SK-N-SH (cell line): ENCODE measurements at regions not wholly inside any gene's neighbourhood (a gene's known extent, or its start where the extent isn't known, plus 50 kb on each side); places are given as distances from the start of the nearest gene placed in this dataset.

ENCODE experiments used
- CTCF ChIA-PET: fragments of 300-600, 350-600 bp; formaldehyde crosslinking; extraction: SDS; loops from one replicate; lab custom pipeline; 2021; lab: Yijun Ruan, JAX
- POLR2A ChIA-PET: fragments of 350-600 bp; sonication (Branson Sonifier 250); formaldehyde crosslinking; extraction: SDS; loops from one replicate; lab custom pipeline; 2020; ENCODE audit warnings: antibody characterized with exemption, inconsistent platforms; lab: Yijun Ruan, JAX
- DNase-seq: peaks from one replicate; pipeline ENCODE4 v3.0.0; 2012
- H2AFZ ChIP-seq: fragments of 200-600 bp; sonication (generic); 2 replicates; pipeline ENCODE4 v1.8.1; 2016; ENCODE audit warnings: antibody characterized with exemption, mild to moderate bottlenecking, low read depth
- H3F3A ChIP-seq: fragments of 200-600 bp; sonication (generic); replicated peaks from 2 replicates; pipeline ENCODE3; 2016; ENCODE audit warnings: antibody characterized with exemption, mild to moderate bottlenecking; ENCODE audit not compliant: insufficient read depth
- H3K27ac ChIP-seq, 2 experiments: fragments of 200-500 bp in 1 of 2; fragments of 200-600 bp in 1 of 2; sonication (Bioruptor generic) in 1 of 2; sonication (generic), shearing (Covaris generic) in 1 of 2; 2 replicates each; pipeline versions ENCODE4 v1.5.1 to v1.6.1; 2014 to 2016; ENCODE audit warnings: low read depth in 2 of 2, inconsistent platforms in 1 of 2, low read length in 1 of 2, mild to moderate bottlenecking in 1 of 2, mixed read lengths in 1 of 2
- H3K27me3 ChIP-seq: fragments of 200-600 bp; sonication (generic), shearing (Covaris generic); 2 replicates; pipeline ENCODE4 v1.6.1; 2016; ENCODE audit warnings: mixed run types; ENCODE audit not compliant: insufficient read depth
- H3K36me3 ChIP-seq, 2 experiments: fragments of 200-500 bp in 1 of 2; fragments of 200-600 bp in 1 of 2; sonication (Bioruptor generic) in 1 of 2; sonication (generic) in 1 of 2; replicated peaks in 1 of 2; 2 replicates each; pipeline versions ENCODE3 to v1.5.1; 2014 to 2016; ENCODE audit warnings: low read length in 1 of 2, mild to moderate bottlenecking in 1 of 2; ENCODE audit not compliant: insufficient read depth in 2 of 2, control insufficient read depth in 1 of 2
- H3K4me1 ChIP-seq, 2 experiments: fragments of 200-500 bp in 1 of 2; fragments of 200-600 bp in 1 of 2; sonication (Bioruptor generic) in 1 of 2; sonication (generic), shearing (Covaris generic) in 1 of 2; 2 replicates each; pipeline versions ENCODE4 v1.5.1 to v1.6.1; 2014 to 2016; ENCODE audit warnings: low read depth in 1 of 2, low read length in 1 of 2, mixed run types in 1 of 2; ENCODE audit not compliant: insufficient read depth in 2 of 2, control insufficient read depth in 1 of 2
- H3K4me2 ChIP-seq: fragments of 200-600 bp; sonication (generic), shearing (Covaris generic); 2 replicates; pipeline ENCODE4 v1.6.1; 2017; ENCODE audit warnings: mixed run types
- H3K4me3 ChIP-seq, 2 experiments: fragments of 200-500 bp in 1 of 2; fragments of 200-600 bp in 1 of 2; sonication (Bioruptor generic) in 1 of 2; sonication (generic), shearing (Covaris generic) in 1 of 2; 2 replicates each; pipeline versions ENCODE4 v1.5.1 to v1.8.1; 2014 to 2016; ENCODE audit warnings: low read depth in 2 of 2, inconsistent platforms in 1 of 2, low read length in 1 of 2, mild to moderate bottlenecking in 1 of 2, mixed read lengths in 1 of 2, moderate library complexity in 1 of 2
- H3K79me2 ChIP-seq: fragments of 200-600 bp; sonication (generic); 2 replicates; pipeline ENCODE4 v1.8.1; 2017; ENCODE audit warnings: mild to moderate bottlenecking; ENCODE audit not compliant: insufficient read depth
- H3K9ac ChIP-seq: fragments of 200-600 bp; sonication (generic); 2 replicates; pipeline ENCODE4 v1.6.1; 2017; ENCODE audit warnings: mixed run types
- H3K9me2 ChIP-seq: fragments of 200-600 bp; sonication (generic); 2 replicates; pipeline ENCODE4 v1.6.1; 2017; ENCODE audit warnings: mixed run types
- H3K9me3 ChIP-seq: fragments of 200-600 bp; sonication (generic); 2 replicates; pipeline ENCODE4 v1.6.1; 2017; ENCODE audit warnings: mixed run types, mild to moderate bottlenecking, moderate library complexity
- H4K20me1 ChIP-seq: fragments of 200-600 bp; sonication (generic); 2 replicates; pipeline ENCODE4 v1.6.1; 2017; ENCODE audit warnings: mild to moderate bottlenecking, mixed run types; ENCODE audit not compliant: insufficient read depth
- CHD2 ChIP-seq: fragments of 150-350 bp; IDR thresholded peaks from 2 replicates; pipeline ENCODE4 v1.6.1; 2018; ENCODE audit warnings: low read length; ENCODE audit not compliant: partially characterized antibody
- FOXJ3 ChIP-seq: sonication (generic); formaldehyde crosslinking; IDR thresholded peaks from 2 replicates; pipeline ENCODE4 v1.5.1; 2020; ENCODE audit warnings: mild to moderate bottlenecking, missing genetic modification reagents
- FOXM1 ChIP-seq: IDR thresholded peaks from 2 replicates; pipeline ENCODE4 v1.4.0; 2012; ENCODE audit warnings: low read depth, mild to moderate bottlenecking
- GABPA ChIP-seq: IDR thresholded peaks from 2 replicates; pipeline ENCODE4 v1.4.0; 2012; ENCODE audit warnings: low read depth, mild to moderate bottlenecking
- GATA2 ChIP-seq: sonication (generic); formaldehyde crosslinking; IDR thresholded peaks from 2 replicates; pipeline ENCODE4 v1.5.0; 2020; ENCODE audit warnings: mild to moderate bottlenecking, missing genetic modification reagents
- IRF3 ChIP-seq: fragments of 150-350 bp; IDR thresholded peaks from 2 replicates; pipeline ENCODE4 v1.6.1; 2016; ENCODE audit warnings: mild to moderate bottlenecking, low read depth, low read length
- MEF2A ChIP-seq: IDR thresholded peaks from 2 replicates; pipeline ENCODE4 v1.4.0; 2012; ENCODE audit warnings: low read depth, borderline replicate concordance
- REST ChIP-seq: IDR thresholded peaks from 2 replicates; pipeline ENCODE4 v1.6.1; 2012; ENCODE audit warnings: mild to moderate bottlenecking, low read depth, low read length, moderate library complexity
- RXRA ChIP-seq: IDR thresholded peaks from 2 replicates; pipeline ENCODE4 v1.4.0; 2012; ENCODE audit warnings: low read depth, mild to moderate bottlenecking, borderline replicate concordance
- SMC3 ChIP-seq: IDR thresholded peaks from 2 replicates; pipeline ENCODE4 v1.6.1; 2012; ENCODE audit warnings: low read depth, low read length, improper control_type of control experiment
- WGBS: methylation state at CpG from one replicate; pipeline ENCODE4 v1.1.6; 2017; ENCODE audit warnings: low lambda C conversion rate; 5-methylcytosine and 5-hydroxymethylcytosine counted together
- TF ChIP-seq, protein P1 (sequence below): IDR thresholded peaks from 2 replicates; pipeline ENCODE4; 2012
- TF ChIP-seq, protein P2 (sequence below): IDR thresholded peaks from 2 replicates; pipeline ENCODE4 v1.4.0; 2012; ENCODE audit warnings: low read depth, borderline replicate concordance

- Histone ChIP-seq H3F3A (peaks cover 7% of the 10 kb centered on the region), H4K20me1 (no peaks in the 10 kb centered on the region), H3K9ac (no peak overlapping the region), H3K36me3 (no peaks in the 10 kb centered on the region), H3K4me1 (peaks cover 5 to 10% of the 10 kb centered on the region in 2 experiments; a peak in 3 of 4 replicates), H3K27me3 (no peaks in the 10 kb centered on the region), H3K4me3 (no peak overlapping the region), H3K9me3 (no peaks in the 10 kb centered on the region), H3K4me2 (peak overlapping the region; percentile 91), H2AFZ (no peak overlapping the region), H3K79me2 (no peaks in the 10 kb centered on the region), H3K9me2 (no peaks in the 10 kb centered on the region), H3K27ac (no peak overlapping the region)
- TF ChIP-seq, protein P1, sequence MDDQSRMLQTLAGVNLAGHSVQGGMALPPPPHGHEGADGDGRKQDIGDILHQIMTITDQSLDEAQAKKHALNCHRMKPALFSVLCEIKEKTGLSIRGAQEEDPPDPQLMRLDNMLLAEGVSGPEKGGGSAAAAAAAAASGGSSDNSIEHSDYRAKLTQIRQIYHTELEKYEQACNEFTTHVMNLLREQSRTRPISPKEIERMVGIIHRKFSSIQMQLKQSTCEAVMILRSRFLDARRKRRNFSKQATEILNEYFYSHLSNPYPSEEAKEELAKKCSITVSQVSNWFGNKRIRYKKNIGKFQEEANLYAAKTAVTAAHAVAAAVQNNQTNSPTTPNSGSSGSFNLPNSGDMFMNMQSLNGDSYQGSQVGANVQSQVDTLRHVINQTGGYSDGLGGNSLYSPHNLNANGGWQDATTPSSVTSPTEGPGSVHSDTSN: no peak
- TF ChIP-seq FOXM1: no peak
- TF ChIP-seq RXRA: no peak
- TF ChIP-seq REST: no peak
- TF ChIP-seq IRF3: no peak
- no peak for TF ChIP-seq SMC3
- TF ChIP-seq, protein P2, sequence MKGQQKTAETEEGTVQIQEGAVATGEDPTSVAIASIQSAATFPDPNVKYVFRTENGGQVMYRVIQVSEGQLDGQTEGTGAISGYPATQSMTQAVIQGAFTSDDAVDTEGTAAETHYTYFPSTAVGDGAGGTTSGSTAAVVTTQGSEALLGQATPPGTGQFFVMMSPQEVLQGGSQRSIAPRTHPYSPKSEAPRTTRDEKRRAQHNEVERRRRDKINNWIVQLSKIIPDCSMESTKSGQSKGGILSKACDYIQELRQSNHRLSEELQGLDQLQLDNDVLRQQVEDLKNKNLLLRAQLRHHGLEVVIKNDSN: no peak
- TF ChIP-seq CHD2: no peak
- no peak for TF ChIP-seq GATA2 (CRISPR knock-in tag)
- no peak for TF ChIP-seq MEF2A
- no peak for TF ChIP-seq FOXJ3 (CRISPR knock-in tag)
- no peak for TF ChIP-seq GABPA
- WGBS: 66% methylated on average over 13 of the region's 13 CpGs
- ChIA-PET CTCF (interaction anchor here (0.5 to 12.7 kb wide), 77 partner anchors 8 to 1088 kb away, joined by 3 to 231 read pairs (median 5); partner anchors contain the start of genes HOXD10, HOXD9 and NFE2L2), POLR2A (interaction anchor here (1.2 kb wide), 2 partner anchors 520 to 1021 kb away, joined by 3 to 5 read pairs; no protein-coding TSS in a partner anchor)
- DNase-seq: no peak
Observed at GRCh38 chr2:177147834-177148445, 64.7 kb upstream of the HNRNPA3 start.
